Heart left ventricle (tissue), 16 donors: ENCODE measurements at regions not wholly inside any gene's neighbourhood (a gene's known extent, or its start where the extent isn't known, plus 50 kb on each side); places are given as distances from the start of the nearest gene placed in this dataset.

Experiments used
- ATAC-seq, 4 donors: fragments of 200-7000 bp; cut with Tn5 transposase; one replicate each; pipeline ENCODE4 v1.9.1; 2020 to 2022; ENCODE audit warnings: moderate library complexity in 4 of 4, mild to moderate bottlenecking in 3 of 4, moderate number of reproducible peaks in 1 of 4
- DNase-seq, 5 donors: peaks; one replicate each; pipeline ENCODE4 v3.0.0-alpha.2; 2020
- H3K27ac ChIP-seq, 12 donors: fragments of 200-600 bp; sonication (generic) in 4 of 12; one replicate each; pipeline versions ENCODE4 v1.5.0 to v1.8.0; 2016 to 2022; ENCODE audit warnings: mild to moderate bottlenecking in 2 of 12
- H3K27me3 ChIP-seq, 9 donors: fragments of 200-600 bp; sonication (generic) in 2 of 9; one replicate each; pipeline versions ENCODE4 v1.5.1 to v1.8.0; 2016 to 2022; ENCODE audit warnings: mild to moderate bottlenecking in 3 of 9
- H3K36me3 ChIP-seq, 9 donors: fragments of 200-600 bp; sonication (generic) in 2 of 9; one replicate each; pipeline versions ENCODE4 v1.5.0 to v1.8.0; 2018 to 2022; ENCODE audit warnings: mild to moderate bottlenecking in 2 of 9
- H3K4me1 ChIP-seq, 12 donors: fragments of 200-600 bp; sonication (generic) in 4 of 12; one replicate each; pipeline versions ENCODE4 v1.5.0 to v1.8.0; 2016 to 2022; ENCODE audit warnings: mild to moderate bottlenecking in 3 of 12
- H3K4me3 ChIP-seq, 12 donors: fragments of 200-600 bp; sonication (generic) in 4 of 12; one replicate each; pipeline versions ENCODE4 v1.5.0 to v1.8.0; 2017 to 2022; ENCODE audit warnings: mild to moderate bottlenecking in 9 of 12, moderate library complexity in 4 of 12
- H3K9me3 ChIP-seq, 12 donors: fragments of 200-600 bp; sonication (generic) in 4 of 12; one replicate each; pipeline versions ENCODE4 v1.5.0 to v1.8.0; 2016 to 2022; ENCODE audit warnings: mild to moderate bottlenecking in 1 of 12
- POLR2A ChIP-seq, 2 donors: fragments of 450-650 bp; IDR thresholded peaks; one replicate each; pipeline ENCODE4 v1.6.1; 2017; ENCODE audit warnings: antibody characterized with exemption in 2 of 2, mild to moderate bottlenecking in 2 of 2, moderate library complexity in 2 of 2
- WGBS, 4 donors: extraction: QIAGEN DNeasy Blood & Tissue Kit in 2 of 4; methylation state at CpG; one replicate each; pipeline versions ENCODE4 v1.1.5 to v1.1.7; 2013 to 2018; 5-methylcytosine and 5-hydroxymethylcytosine counted together
- intact Hi-C, 10 donors: fragments of 100-400 bp; cut with DNase I; formaldehyde crosslinking; loops; one replicate each; pipeline versions ENCODE4 v1.11.1 to v1.14.2; 2022
- TF ChIP-seq, protein P1 (sequence below), 12 donors: fragments of 200-600 bp; sonication (generic) in 4 of 12; IDR thresholded peaks; one replicate each; pipeline versions ENCODE4 v1.5.0 to v1.8.0; 2018 to 2022; ENCODE audit warnings: antibody characterized with exemption in 12 of 12, mild to moderate bottlenecking in 5 of 12
- donor health status: ischemic (EF 13 %, LVEDD 7.1; RV severe dilation, severe dysfunction).
- donor health status: healthy with polysubstance abuse.
- donor health status: DM: no; HTN: yes; CAD: no.
- donor health status: DM: no; HTN: no; CAD: no.
- donor health status: ischemic (EF 25% LVEDD 6.9; RV normal size, moderate dysfunction).
- donor health status: ischemic (EF 25% LVEDD 5.7; RV mildly dilated, moderate dysfunction).
- donor health status: healthy.
- donor health status: DM: yes; HTN: yes; CAD: no.
- donor health status: ischemic (EF 35%, LVEDD 5.7; RV mildly dilated, moderate dysfunction).
- donor health status: nonischemic (EF 11% LVEDD 7.7; RV severe dilation, severe dysfunction).
- donor health status: DM: yes; HTN: yes; CAD: no.
- donor health status: PGD.
- donor health status: ischemic (EF 29% LVEDD 5.4; RV normal size, mild dysfunction).
- donor health status: nonischemic (EF 23%, LVEDD 6.1; RV moderate dilation, normal function).

DNA sequence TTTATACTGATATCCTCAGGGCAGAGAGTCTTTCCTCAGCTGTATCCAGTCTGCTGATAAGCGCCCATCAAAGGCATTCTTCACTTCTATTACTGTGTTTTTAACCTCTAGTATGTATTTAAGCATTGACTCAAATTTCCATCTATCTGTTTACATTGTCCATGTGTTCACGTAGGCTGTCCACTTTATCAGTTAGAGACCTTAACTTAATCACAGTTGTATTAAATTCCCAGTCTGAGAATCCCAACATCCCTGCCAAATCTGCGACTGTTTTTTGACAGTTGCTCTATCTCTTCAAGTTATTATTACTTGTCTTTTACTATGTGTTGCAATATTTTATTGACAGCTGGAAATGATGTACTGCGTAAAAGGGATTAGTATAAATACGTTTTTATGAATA, 1613.7 kb upstream of the MIR17HG start:
- H3K36me3 ChIP-seq, result no peaks in the 10 kb centered on the region
- 64 to 72% (median 67%) methylated on average over 5 of the region's 5 CpGs for WGBS, 4 donors
- TF ChIP-seq POLR2A (IDR thresholded peaks at IDR 0.05), result no peak
- TF ChIP-seq, protein P1, sequence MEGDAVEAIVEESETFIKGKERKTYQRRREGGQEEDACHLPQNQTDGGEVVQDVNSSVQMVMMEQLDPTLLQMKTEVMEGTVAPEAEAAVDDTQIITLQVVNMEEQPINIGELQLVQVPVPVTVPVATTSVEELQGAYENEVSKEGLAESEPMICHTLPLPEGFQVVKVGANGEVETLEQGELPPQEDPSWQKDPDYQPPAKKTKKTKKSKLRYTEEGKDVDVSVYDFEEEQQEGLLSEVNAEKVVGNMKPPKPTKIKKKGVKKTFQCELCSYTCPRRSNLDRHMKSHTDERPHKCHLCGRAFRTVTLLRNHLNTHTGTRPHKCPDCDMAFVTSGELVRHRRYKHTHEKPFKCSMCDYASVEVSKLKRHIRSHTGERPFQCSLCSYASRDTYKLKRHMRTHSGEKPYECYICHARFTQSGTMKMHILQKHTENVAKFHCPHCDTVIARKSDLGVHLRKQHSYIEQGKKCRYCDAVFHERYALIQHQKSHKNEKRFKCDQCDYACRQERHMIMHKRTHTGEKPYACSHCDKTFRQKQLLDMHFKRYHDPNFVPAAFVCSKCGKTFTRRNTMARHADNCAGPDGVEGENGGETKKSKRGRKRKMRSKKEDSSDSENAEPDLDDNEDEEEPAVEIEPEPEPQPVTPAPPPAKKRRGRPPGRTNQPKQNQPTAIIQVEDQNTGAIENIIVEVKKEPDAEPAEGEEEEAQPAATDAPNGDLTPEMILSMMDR (IDR thresholded peaks at IDR 0.05), result no peak
- no peaks in the 10 kb centered on the region for H3K27me3 ChIP-seq
- H3K9me3 ChIP-seq, result peaks cover 0 to 2% (median 0%) of the 10 kb centered on the region in 12 donors
- H3K4me1 ChIP-seq, result no peaks in the 10 kb centered on the region
- DNase-seq (no peak), ATAC-seq (no peak)
- H3K27ac ChIP-seq, result no peak overlapping the region
- intact Hi-C loops, result no loop called here
- no peak overlapping the region for H3K4me3 ChIP-seq

DNA sequence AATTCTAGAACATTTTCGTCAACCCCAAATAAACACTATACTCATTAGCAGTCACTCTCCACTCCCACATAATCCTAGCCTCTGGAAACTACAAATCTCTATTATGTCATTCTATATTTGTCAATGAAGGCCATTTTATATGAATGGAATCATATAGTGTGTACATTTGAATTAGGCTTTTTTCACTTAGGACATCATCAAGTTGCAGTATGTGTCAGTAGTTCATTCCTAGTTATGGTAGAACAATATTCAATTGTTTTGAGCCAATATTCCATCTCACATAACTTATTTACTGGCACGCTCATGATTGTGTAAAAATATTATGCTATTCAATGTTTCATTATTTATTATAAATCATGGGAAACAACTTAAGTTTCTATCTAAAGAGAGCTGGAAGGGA, 1610.4 kb upstream of the MIR17HG start:
- H3K27ac ChIP-seq, result no peak overlapping the region
- no peaks in the 10 kb centered on the region for H3K4me1 ChIP-seq
- no peak overlapping the region for H3K4me3 ChIP-seq
- TF ChIP-seq, protein P1 (IDR thresholded peaks at IDR 0.05), result no peak
- no peak for TF ChIP-seq POLR2A (IDR thresholded peaks at IDR 0.05)
- H3K9me3 ChIP-seq, result no peaks in the 10 kb centered on the region
- intact Hi-C loops, result no loop called here
- no peak for ATAC-seq
- DNase-seq, result no peak
- WGBS, 4 donors, result 82 to 86% (median 83%) methylated on average over 2 of the region's 2 CpGs
- H3K36me3 ChIP-seq, result no peaks in the 10 kb centered on the region
- H3K27me3 ChIP-seq, result no peaks in the 10 kb centered on the region

DNA sequence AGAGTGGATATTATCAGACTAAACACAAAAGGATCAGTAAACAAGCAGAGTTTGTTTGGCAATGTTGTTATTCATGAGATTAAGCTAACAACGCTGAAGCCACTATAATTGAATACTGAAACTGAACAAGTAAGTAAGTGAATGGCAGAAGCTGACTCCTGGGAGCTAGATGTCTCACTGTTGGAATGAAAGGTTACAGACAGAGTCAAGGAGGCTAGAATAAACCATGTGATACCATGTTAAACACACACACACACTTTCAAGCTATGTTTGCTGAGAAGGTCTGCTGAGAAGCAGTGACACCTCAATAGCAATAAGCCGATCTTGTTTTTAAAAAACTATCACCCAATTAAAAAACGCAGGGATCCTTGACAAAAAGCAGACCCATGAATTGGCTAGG, 1609.4 kb upstream of the MIR17HG start:
- intact Hi-C loops, result no loop called here
- H3K27ac ChIP-seq, result no peak overlapping the region
- H3K9me3 ChIP-seq, result no peaks in the 10 kb centered on the region
- no peak overlapping the region for H3K4me3 ChIP-seq
- DNase-seq, result no peak
- no peak for ATAC-seq
- H3K36me3 ChIP-seq, result no peaks in the 10 kb centered on the region
- H3K4me1 ChIP-seq, result no peaks in the 10 kb centered on the region
- no peaks in the 10 kb centered on the region for H3K27me3 ChIP-seq
- TF ChIP-seq POLR2A (IDR thresholded peaks at IDR 0.05), result no peak
- TF ChIP-seq, protein P1 (IDR thresholded peaks at IDR 0.05), result no peak
- 76 to 79% (median 77%) methylated on average over 3 of the region's 3 CpGs for WGBS, 4 donors

DNA sequence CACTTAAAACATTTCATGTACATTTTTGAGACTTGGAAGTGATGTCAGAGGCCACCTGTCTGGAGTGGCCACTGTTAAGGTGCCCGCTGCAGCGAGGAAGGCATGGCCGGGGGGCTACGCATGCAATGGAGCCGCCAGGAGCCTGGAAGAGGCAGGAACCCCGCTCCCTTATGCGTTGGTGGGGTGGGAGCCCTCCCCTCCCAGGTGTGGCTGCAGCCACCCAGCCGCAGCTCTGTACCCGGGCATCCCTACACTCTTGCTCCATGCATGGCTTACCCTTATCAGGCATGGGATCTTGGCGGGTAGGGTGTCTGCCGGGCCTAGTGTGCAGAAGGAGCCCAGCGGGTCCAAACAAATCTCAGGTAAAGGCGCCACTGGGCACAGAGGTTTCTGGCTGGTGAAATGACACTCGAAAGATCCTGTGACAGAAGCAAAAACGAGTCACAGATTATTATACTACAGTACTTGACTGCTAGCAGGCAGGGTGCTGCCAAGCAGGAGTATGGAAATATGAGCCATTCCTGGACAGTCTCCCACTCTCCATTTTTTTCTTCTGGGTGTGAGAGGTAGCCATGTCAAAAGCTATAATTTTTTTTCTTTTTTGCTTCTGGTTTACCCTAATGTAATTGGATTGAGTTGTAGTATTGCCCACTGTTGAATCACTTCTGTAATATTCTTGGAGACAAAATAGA, 1606.3 kb upstream of the MIR17HG start:
- Histone ChIP-seq H3K4me3 (no peak overlapping the region), H3K4me1 (no peaks in the 10 kb centered on the region), H3K9me3 (no peaks in the 10 kb centered on the region), H3K36me3 (no peaks in the 10 kb centered on the region), H3K27me3 (no peaks in the 10 kb centered on the region), H3K27ac (no peak overlapping the region)
- peak in 3 of 4 donors; percentile 15 to 61 (median 55) for ATAC-seq
- intact Hi-C loops, result no loop called here
- peak in 1 of 5 donors; percentile 15 for DNase-seq
- 58 to 68% (median 64%) methylated on average over 12 to 15 of the region's 15 CpGs for WGBS, 4 donors
- TF ChIP-seq, protein P1 (IDR thresholded peaks at IDR 0.05), result no peak
- TF ChIP-seq POLR2A (IDR thresholded peaks at IDR 0.05), result no peak
